Kidney tubule cell (primary cell): ENCODE measurements at regions not wholly inside any gene's neighbourhood (a gene's known extent, or its start where the extent isn't known, plus 50 kb on each side); places are given as distances from the start of the nearest gene placed in this dataset.
A peak's percentile ranks its signal among the peaks of the same experiment; 100 is the strongest.
"Not testable (repeated sequence)": the region's sequence is repeated elsewhere in the genome, so short reads cannot be mapped to it uniquely, and the experiment has no call there.

ENCODE experiments used
- DNase-seq: peaks from one replicate; pipeline ENCODE4 v3.0.0-alpha.2; 2018; ENCODE audit warnings: low spot score

DNA sequence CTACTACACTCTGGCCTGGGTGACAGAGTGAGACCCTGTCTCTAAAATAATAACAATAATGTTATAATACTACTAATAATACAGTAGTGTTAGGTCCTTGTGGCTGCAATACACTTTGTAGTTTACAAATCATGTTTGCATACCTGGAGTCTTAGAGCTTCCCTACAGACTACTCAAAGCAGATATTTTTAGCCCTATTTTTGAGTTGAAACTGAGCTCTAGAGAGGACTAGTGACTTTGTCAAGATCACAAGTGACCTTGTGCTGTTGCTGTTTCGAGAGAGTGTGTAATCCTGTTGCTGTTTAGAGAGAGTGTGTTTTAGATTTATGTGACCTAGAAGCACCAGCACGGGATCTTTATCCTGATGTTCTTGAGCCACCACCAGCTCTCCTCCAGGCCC lies 105.3 kb upstream of the RNU6-1 start:
- no peak for DNase-seq

DNA sequence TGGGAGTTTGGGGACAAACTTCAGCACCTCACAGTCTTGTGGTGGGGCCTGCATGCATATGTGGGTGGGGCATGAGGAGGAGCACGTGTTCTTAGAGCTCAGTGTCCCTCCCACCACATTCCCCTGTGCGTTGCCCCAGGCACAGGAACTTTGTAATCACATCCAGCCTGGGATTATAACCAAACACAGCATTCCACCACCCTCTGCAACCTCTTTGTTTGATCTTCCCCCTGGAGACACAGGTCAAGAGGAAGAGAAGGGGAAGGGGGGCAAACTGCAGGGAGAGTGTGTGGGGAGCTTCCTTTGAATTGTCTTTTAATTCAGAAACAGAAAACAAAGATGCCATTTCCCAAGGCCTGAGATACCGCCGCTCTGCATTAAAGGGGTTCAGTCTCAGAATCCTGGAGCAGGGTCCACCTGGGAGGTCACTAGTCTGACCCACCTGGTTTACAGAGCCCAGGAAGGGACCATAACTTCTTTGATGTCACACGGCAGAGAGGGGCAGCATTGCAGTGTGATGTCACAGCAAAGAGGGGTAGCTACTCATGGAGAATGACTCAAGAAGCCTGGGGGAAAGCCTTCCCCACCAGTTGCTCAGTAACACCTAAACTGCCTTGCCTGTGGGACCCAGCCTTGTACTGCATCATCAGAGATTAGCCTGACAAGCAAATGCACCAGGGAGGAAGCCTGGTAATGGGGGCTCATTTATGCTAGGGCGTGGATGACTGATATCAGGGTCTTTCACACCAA lies 106.3 kb upstream of the RNU6-1 start:
- DNase-seq: peak; percentile 26

DNA sequence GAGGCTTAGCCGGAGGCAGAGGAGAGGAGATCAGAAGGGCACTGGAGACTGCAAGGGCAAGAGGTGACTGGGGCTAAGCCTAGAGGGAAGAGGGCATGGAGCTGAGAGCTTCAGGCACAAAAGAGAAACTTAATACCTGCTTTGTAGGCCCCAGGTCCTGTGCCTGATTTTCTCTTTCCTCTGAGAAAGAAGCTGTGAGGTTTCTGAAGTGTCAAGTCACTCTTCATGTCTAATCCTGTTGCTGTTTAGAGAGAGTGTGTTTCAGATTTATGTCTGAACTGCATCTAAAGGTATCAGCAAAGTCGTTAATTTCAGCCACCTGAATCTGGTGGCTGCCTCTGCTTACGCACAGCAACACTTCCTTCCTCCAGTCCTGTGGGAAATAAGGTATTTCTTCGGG lies 106.9 kb upstream of the RNU6-1 start:
- DNase-seq: no peak

DNA sequence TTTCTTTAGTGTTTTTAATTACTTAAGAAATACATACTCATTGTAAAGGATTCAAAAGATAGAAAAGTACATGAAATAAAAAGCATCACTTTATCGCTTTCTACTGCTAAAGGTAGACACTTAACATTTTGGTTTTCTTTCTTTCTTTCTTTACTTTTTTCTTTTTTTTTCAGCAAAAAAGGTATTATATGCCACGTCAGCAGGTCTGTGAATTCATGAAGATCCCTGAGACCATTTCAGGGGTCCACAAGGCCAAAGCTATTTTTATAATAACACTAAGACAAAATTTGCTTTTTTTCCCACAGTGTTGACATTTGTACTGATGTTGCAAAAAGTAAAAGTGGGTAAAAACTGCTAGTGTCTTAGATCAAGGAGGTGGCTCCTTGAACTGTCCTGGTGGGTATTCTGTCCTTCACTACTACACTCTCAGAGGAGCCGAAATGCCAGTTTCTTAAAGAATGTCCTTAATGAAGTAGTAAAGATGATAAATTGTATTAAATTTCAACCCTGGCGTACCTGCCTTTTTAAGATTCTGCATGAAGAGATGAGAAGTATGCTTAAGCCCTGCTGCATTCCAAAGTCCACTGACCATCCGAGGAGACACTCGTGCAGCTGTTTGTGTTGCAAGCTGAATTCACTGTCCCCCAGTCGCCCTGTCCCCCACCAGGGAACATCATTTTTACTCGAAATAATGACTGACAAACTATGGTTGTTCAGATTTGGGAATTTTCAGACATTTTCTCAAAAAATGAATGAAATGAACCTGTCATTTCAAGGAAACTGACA lies 106.7 kb upstream of the PIAS1 start:
- DNase-seq: no peak

DNA sequence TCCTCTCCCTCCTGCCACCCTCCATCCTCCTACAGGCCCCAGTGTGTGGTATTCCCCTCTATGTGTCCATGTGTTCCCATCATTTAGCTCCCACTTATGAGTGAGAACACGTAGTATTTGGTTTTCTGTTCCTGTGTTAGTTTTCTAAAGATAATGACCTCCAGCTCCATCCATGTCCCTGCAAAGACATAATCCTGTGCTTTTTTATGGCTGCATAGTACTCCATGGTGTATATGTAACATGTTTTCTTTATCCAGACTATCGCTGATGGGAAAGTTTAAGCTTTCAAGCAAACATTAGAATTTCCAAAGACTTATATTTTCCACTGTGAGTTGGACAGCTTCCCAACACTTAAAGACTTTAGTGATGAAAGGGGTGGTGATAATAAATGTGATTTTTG lies 105.9 kb upstream of the PIAS1 start:
- no peak for DNase-seq

DNA sequence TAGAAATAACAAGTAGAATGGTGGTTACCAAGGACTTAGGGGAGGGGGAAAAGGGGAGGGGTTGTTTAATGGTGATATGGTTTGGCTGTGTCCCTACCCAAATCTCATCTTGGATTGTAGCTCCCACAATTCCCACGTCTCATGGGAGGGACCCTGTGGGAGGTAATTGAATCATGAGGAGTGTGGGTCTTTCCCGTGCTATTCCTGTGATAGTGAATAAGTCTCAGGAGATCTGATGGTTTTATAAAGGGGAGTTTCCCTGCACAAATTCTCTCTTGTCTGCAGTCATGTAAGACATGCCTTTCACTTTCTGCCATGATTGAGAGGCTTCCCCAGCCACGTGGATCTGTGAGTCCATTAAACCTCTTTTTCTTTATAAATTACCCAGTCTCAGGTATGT lies 102.9 kb upstream of the PIAS1 start:
- not testable (repeated sequence) for DNase-seq

DNA sequence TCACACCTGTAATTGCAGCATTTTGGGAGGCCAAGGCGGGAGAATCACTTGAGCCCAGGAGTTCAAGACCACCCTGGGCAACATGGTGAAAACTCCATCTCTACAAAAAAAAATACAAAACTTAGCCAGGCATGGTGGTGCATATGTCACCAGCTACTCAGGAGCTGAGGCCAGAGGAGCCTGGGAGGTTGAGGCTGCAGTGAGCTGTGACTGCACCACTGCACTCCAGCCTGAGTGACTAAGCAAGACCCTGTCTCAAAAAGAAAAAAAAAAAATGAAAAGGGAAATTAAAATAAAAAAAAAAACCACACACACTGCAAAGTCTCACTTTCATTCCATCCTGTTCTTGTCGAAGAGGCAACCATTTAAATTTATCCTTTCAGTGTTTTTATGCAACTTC lies 100.8 kb upstream of the PIAS1 start:
- DNase-seq: no peak

DNA sequence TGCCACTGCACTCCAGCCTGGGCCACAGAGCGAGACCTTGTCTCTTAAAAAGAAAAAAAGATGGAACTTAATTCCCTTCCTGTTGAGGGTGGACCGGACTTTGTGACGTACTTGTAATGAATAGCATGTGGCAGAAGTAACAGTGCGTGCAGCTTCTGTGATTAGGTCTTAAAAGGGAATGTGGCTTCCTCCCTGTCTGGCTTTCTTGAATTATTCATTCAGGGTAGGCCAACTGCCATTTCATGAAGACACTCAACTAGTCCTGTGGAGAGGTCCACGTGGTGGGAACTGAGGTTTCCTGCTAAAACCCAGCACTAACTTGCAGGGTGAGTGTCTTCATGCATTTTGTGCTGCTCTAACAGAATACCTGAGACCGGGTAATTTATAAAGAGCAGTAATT lies 98.9 kb upstream of the PIAS1 start:
- no peak for DNase-seq

DNA sequence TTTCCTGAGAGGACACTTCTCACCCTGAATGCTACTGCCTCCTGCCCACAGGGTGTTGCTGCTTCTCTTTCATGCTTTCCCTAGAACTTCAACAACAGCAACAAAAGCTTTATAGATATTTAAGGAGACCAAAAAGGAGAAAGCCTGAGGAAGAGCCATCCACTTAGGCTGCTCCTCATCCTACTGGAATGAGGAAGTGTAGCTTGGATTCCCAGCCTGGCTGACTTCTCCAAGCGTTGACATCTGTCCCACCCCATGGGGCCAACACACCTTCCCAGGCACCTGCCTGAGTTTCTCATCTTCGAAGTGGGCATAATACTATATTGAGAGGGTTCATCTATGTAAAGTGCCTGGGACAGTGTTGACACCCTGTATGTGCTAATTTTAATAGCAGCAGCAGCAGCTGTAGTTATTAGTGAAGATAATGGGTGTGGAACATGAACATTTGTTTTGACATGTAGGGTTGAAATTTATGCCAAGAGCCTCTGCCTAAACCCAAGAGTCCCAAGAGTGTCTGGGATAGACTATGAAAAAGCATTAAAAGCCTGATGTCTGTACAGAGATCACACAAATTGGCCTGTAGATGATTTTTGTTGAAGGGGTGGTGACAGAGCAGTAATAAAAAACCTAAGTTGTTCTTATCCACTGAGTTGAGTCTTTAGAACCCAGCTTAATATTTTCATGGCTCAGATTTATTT lies 96.5 kb upstream of the PIAS1 start:
- peak; percentile 28 for DNase-seq

DNA sequence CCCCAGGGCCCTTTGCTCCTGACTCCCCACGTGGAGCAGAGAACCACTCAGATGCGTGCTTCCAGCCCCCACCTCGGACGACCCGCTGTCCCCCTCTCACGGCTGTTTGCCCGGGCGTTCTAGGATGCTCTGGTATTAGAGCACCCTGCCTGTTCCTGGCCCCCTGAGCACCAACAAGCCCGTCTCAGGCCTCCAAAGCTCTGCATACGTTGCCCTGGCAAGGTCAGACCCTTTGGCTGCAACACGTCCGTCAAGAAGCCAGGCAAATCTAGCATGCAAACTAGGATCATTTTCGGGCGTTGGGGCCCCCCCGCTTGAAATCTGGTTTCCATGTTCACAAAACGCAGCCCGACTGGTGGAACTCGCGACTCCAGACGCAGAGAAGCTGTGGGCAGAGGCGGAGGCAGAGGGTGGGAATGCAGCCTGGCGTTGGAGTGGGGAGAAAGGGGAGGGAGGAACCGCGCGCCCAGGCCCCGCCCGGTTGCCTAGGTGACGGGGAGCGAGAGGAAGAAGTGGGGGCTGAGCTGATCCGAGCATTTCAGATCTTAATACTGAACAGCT lies 86.2 kb upstream of the PIAS1 start:
- DNase-seq: peak; percentile 48

DNA sequence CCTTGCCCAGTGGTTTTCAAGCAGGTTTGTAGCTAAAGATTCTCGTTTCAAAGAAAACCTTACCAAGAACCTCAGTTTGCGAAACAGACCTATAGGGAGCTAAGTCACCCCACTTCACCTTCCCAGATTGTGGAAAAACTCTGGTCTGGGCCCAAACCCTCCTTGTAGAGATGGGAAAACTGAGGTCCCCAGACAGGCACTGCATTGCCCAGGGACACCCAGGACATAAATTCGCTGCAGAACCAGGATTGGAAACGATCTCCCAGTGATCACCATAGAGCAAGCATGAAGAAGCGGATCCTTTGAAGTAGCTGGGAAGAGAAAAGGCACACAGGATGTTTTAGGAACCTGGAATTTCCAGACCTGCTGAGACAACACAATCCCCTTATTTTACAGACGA lies 85.6 kb upstream of the PIAS1 start:
- no peak for DNase-seq

DNA sequence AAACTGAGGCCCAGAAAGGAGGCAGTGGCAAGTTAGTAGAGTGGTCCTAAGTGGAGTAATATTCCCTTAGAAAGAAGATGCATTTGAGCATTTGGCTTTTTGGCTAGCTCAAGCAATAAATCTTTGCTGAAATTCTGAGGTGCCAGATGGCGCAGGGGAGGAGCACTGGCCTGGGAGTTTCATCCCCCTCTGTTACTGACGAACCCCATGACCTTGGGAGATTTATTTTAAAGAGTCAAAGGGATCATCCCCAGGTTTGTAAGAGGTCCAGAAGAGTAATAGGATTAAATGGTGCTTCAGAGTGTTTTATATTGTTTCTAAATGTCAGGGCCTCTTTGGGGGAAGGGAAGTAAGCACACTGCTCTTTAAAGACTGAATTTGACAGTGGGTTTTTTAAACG lies 85.1 kb upstream of the PIAS1 start:
- DNase-seq: no peak

DNA sequence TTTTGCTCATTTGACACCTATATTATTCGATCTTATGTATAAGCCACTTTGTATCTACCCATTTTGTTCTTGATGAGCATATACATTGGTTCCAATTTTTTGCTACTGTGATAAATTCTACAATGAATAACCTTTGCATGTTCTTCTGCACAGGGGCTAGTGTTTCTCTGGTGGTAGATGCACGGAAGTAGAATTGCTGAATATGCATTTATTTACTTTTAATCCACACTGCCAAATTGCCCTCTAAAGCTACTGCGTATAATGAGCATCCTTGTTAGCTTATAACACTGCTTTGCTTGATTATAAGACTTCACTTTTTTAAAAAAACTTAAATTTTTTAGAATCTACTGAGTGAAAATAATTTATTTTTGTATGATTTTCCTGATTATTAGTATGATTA lies 84.2 kb upstream of the PIAS1 start:
- no peak for DNase-seq

DNA sequence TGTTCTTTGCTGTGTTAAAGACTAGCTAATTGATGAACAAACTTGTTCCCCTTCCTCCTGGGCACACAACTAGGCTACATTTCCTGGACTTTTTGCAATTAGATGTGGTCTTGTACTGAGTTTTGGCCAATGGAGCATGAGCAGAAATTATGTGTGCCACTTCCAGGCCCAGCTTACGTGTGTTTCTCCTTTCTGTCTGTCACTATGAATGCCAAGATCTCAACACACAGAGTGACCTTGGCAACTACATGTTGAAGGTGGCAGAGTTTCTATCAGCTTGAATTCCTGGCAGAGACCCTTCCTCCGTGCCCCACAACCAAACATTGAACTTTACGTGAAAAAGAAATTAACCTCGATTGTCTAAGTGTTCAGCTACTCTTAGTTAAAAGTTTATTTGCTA lies 81.7 kb upstream of the PIAS1 start:
- no peak for DNase-seq

DNA sequence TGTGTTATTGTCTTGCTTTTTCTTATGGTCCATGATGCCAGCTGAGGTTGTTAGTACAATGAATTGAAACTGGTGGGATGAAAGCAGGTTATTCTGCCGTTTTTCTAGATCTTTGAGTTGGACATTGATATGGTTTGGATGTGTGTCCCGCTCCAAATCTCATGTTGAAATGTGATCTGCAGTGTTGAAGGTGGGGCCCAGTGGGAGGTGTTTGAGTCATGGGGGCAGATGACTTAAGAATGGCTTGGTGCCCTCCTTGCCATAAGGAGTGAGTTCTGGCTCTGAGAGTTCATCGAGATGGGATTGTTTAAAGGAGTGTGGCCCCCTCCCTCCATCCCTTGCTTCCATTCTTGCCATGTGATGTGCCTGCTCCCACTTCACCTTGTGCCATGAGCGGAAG lies 80.3 kb upstream of the PIAS1 start:
- no peak for DNase-seq

DNA sequence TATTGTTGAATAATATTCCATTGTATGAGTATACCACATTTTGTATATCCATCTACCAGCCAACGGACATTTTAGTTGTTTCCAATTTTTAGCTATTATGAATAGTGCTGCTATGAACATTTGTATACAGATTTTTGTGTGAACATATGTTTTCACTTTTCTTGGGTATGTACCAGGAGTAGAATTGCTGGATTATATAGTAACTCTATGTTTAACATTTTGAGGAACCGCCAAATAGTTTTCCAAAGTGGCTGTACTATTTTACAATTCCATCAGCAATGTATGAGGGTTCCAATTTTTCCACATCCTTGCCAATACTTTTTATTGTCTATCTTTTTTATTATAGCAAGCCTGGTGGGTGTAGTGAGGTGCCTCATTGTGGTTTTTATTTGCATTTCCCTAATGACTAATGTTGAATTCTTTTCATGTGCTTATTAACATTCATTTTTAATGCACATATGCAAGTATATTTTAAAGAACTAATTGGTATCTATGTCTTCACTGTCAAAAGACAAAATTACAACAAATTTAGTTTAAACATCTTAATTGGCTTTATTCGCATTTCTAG lies 77.5 kb upstream of the PIAS1 start:
- no peak for DNase-seq

DNA sequence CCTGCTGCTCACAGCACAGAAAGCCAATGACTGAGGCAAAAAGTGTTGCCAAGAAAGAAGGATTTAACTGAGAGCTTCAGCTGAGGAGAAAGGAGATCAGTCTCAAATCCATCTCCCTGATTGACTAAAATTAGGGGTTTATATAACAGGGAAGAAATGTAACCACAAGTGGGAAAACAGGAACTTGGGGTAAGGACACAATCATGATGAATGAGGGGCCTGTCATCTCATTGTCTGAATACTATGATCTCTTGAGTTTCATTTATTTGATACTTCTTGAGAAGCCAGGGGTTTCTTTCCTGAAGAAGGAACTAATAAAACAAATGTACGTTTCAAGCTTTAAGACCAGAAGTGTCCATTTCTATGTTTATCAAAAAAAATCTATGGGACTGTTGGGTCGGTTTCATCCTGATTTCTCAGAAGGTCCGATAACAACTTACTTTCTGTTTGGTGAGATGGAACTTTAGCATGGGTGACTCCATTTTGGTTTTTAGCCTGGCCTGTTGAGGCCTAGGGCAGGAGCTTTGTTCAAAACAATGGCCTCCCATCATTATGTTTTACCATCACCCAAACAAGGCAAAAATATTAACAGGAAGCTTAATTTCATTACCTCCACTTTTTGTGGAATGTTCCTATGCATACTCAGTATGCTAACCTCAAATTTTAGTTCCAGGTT lies 76.6 kb upstream of the PIAS1 start:
- no peak for DNase-seq

DNA sequence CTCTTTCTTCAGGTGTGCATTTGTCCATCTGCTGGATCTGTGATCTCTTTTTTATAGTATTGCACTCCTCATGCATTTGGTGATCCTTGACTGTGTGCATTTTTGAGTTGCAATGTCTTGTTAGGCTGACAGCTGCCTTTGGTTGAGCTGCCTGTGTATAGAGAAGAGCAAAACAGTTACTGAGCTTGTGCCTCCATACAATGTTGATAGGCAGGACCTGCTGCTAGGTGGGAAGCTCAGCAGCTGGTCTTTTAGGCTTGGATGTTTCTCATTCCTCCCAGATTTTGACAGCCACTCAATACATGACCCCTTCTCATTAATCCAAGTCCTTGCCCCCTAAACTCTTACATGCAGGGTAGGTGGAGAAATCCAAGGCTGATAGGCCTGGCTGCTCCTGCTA lies 74.8 kb upstream of the PIAS1 start:
- no peak for DNase-seq

DNA sequence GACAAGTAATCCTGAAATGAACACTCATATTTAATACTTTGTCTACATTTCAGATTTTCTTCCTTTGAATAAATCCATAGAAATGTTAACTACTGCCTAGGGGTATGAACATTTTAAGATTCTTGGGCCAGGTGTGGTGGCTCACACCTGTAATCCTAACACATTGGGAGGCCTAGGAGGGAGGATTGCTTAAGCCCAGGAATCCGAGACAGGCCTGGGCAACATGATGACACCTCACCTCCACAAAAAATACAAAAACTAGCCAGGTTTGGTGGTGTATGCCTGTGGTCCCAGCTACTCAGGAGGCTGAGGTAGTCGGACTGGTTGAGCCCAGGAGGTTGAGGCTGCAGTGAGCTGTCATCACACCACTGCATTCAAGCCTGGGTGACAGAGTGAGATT lies 73.9 kb upstream of the PIAS1 start:
- no peak for DNase-seq

DNA sequence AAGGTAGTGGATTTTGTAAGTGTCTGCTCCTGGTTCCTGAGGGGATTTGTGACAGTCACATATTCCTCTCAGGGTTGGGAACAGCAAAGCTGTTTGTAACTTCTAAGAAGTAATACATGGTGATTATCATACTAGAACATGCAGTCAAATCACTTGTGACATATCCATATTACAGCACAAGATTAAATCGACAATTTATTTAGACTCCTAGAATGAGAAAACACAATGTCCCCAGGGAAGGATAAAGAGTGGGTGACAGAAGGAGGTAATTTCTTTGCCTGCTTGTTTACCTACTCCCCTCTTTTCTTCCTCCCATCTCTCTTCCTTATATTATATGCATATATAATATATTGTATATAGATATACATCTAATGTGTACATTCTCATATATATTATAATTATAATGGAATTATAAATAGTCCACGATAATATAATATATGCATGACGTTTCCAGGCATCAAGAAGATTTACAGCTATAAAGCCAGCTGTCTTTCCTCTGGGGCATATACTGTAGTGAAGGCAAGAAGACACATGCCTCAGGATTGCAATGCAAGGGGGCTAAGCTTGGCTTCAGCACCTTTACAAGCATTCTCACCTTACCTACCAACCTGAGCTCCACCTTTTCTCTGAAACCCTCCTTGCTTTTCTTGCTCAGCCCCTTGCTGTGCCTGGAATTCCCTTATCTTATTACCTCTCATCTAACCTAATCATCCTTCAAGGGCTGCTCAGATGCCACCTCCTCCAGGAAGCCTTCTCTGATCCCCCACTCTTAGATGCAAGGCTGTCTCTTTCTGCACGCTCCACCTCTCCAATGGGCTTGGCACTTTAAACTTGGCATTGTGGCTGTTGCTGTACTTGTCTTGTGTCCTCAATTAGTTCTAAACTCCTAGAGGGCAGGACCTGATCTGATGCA lies 73.1 kb upstream of the PIAS1 start:
- DNase-seq: no peak

DNA sequence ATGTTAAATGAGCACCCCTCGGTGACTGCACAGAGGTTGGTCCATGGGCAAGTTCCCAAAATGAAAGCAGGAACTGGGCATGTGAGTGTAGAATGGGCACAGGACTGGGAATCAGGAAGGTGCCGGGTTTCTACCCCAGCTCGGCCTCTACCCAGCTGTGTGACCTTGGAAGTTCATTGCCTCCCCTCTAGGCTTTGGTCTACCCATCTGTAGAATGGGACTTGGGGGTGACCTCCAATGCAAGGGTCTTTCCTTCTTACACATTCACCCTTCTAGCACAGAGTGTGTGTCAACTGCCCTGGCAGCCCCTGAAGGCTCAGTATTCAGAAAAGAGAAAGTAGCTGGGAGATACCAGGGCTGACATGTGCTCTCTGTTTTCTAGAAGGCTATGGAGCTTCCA lies 72.3 kb upstream of the PIAS1 start:
- no peak for DNase-seq
